GM18867 (cell line): ENCODE measurements at regions not wholly inside any gene's neighbourhood (a gene's known extent, or its start where the extent isn't known, plus 50 kb on each side); places are given as distances from the start of the nearest gene placed in this dataset.

Experiments used
- ATAC-seq: cut with Tn5 transposase; IDR thresholded peaks from one replicate; pipeline ENCODE4 v1.9.1; 2021; ENCODE audit warnings: mild to moderate bottlenecking, moderate library complexity; ENCODE audit not compliant: unreplicated experiment

- no peak for ATAC-seq
Observed at GRCh38 chrX:109842611-109843010, 109.6 kb upstream of the ACSL4 start.

DNA sequence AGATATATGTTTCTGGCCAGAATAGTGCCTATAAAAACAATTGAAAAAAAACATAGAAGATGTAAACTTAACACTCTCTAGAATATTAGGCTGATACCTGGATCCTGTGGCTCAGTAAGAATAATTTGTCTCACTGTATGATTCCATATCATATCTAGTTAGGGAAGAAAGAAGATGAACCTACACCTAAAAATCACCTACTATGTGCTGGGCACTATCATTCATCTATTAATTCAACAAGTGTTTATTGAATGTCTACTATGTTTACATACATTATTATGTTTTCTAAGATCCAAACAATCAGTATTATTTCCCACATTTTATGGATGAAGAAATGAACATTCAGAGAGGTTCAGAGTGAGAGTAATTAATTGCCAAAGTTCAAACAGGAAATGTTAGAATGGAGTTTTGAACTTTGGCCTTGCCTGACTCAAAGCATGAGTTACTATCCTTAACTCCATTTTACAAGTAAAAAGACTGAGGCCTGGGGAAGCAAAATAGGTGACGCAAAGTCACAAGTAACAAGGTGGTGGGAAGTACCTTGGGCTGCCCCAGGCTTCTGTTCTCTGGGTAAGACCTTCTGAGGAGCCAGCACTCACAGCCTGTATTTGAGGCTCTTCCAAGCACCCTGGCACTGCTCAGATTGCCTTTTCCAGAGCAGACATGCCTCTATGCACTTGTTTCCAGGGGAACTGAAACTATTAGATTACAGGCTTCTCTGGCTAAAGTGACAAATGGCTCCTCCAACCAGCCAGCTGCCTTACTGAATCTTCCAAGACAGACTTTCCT lies 111.1 kb upstream of the ACSL4 start:
- peak; percentile 47 for ATAC-seq

GRCh38 chrX:109844986-109845385 lies 111.9 kb upstream of the ACSL4 start:
- ATAC-seq: no peak

DNA sequence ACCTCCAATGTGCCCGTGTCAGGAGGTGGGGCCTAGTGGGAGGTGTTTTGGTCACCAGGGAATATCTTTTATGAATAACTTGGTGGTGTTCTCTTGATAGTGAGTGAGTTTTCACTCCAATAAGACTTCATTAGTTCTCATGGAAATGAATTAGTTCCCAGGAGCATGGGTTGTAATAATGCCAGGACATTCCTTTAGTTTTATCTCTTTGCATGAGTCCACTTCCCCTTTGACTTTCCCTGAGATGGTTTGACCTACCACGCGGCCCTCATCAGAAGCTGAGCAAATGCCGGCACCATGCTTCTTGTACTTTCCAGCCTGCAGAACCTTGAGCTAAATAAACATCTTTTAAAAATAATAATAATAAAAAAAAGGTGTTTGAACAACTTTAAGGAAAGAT lies 112.9 kb upstream of the ACSL4 start:
- no peak for ATAC-seq

DNA sequence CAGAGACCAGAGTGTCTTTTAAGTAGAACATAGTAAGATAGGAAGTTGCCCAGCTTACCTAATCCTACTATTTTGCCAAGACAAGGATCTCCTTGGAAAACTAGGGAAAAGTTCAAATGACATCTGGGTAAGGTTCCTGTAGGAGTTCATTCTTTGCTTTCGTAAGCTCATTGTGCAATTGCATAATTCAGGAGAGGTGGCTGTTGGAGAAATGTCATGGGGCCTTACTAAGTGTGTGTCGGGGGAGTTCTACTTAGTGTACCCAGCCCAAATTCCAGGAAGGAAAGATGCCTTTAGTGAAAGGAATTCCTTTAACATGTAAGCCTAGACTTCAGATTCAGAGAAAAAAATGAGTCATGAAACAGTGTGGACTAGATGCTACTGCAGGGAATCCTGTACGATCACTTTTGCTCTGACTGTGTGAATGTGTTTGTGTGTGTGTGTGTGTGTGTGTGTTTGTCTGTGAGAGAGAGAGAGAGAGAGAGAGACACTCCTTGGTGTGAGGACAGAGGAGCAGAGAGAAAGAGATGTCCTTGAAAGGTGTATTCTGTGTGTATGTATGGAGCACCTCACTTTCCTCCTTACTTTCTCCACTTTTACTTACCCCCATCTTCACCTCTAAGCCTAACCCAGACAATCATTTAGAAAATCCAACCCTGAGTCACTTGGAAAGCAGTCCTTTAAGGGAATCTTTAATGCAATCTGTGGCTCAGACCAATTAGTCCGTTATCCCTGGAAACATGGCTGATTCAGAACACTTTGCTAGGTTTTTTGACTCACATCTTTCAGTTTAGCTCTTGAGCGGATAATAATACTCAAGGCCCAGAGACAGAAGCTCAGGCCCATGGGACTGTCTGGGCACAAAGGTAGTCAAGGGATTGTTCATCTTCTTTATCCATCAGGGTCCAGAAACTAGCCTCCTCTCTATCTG lies 114.5 kb upstream of the ACSL4 start:
- ATAC-seq: no peak

GRCh38 chrX:109848461-109849050 lies 115.5 kb upstream of the ACSL4 start:
- peak; percentile 84 for ATAC-seq

GRCh38 chrX:109854096-109854495 lies 121.0 kb upstream of the ACSL4 start:
- no peak for ATAC-seq

- peak; percentile 70 for ATAC-seq
Observed at GRCh38 chrX:109855501-109855900, 122.4 kb upstream of the ACSL4 start.

DNA sequence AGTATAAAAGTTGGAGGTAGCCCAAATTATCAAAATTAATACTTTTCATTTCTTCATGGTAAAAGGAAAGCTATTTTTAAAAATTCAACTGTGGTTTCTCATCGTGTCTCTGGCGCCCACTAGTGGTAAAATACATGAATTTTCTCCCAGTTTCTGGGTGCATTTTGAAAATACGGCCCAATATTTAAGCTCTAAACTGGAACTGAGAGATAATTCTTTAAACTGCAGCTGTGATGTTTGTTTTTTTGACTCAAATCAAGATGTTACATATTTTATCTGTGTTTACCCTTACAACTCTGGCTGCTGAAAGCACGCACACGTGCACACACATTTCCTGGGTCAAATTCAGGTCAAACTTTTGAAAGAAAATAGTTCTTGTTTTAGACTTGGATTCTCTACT lies 123.9 kb upstream of the ACSL4 start:
- no peak for ATAC-seq

DNA sequence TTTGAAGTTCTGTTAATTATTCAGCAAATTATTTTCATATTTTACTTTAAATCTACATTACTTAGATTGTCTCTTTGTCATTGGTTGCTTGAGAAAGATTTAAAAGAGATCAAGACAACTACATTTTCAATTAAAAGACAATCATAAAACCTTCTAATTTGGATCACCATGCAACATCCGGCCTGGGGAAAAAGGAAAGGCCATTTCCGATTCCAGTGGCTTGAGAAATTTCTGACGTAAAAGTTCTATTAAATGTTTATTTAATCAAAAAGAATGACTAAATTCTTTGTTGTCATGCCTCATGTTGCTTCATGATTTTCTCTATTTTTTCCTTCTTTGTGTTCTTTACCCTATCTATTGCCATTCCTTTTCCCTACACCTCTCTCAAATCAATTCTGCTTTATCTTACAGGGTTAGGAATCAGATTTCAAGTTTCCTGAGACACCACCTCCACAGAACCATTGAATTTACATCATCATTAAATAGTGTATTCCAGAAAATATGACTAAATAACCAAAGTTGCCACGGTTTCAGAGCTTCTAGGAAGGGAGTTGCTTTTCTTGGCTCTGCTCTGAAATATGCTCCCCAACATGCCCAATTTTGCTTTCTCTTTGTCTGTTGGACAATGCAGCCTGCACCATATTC lies 124.6 kb upstream of the ACSL4 start:
- no peak for ATAC-seq

- no peak for ATAC-seq
Observed at GRCh38 chrX:109858602-109859341, 125.7 kb upstream of the ACSL4 start.

GRCh38 chrX:109859651-109860050 lies 126.6 kb upstream of the ACSL4 start:
- no peak for ATAC-seq

GRCh38 chrX:109862433-109862832 lies 129.4 kb upstream of the ACSL4 start:
- no peak for ATAC-seq

- no peak for ATAC-seq
Observed at GRCh38 chrX:109863811-109864210, 130.8 kb upstream of the ACSL4 start.

DNA sequence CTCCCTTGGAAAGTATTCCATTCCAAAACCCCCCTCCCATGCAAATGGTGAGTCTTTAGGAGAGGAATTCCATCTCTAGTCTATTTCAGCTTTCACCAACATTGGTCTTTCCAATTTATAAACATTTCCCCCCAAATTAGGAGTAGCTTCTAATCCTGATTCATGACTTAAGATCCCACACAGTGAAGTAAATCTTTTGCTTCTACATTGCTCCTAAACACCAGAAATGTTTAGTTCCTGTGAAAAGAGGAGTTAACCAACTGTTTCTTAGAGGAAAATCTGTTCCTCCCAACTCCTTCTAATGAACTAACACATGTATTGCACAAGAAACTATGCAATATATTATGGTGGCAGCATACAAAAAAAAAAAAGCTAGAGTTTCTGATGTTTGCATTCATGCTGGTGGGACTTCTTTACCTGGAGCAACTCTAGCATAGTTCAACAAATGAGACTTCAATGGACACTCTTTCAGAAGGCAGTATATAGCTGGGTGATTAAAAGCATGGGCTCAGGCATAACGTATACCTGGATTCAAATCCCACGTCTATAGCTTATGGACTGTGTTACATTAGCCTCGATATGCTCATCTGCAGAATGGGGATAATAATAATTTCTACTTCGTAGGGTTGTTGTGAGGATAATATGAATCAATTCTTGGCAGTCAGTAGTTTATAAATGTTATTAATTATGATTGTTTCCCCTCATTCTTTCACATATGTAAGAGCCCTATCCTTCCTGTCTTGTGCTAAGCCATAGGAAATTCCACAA lies 131.6 kb upstream of the TMEM164 start:
- ATAC-seq: no peak

DNA sequence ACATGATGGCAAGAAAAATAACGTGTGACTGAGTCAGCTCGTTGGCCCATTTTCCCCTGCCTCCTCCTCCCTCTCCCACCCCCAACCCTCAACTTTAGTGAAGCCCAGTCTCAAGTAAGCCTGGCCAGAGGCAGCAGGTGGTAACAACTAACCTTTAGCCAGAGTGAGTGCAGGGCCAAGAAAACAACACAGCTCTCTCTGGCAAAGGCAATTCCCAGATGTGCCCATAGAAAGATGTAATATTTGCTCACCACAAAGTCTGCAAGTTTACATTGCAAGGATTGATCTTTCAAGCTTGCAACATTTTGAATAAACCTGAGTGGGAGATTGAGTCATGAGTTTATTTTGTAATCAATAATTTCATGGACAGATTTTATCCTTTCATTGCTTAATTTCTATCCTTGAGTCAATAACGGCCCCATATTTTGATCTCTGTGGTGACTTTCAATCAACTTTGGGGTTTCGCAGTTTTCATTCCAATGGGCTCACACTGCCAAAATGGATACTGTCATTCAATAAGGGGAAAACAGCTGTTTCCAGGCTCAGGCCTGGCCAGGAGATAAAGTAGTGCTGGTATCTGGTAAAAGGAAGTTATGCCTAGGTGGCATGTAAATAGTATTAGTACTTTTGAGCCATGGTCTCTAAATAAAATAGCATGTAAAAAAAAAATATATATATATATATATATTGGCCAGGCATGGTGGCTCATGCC lies 130.7 kb upstream of the TMEM164 start:
- no peak for ATAC-seq

DNA sequence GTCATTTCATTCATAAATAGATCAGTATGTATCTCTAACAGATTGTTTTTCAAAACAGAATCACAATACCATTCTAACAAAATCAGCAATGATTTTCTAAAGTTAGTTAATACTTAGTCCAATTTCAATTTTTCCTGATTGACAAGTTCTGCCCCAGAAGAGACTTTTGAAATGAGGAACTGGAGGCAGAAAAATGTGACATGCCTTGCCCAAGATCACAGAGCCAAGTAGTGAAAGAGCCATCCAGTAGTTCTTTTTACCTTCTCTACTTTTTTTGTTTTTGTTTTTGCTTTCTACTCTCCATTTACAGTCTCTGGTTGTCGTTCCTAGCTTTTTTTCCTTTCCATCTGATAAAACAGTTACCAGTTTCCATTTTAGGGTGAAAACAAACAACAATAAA lies 129.3 kb upstream of the TMEM164 start:
- no peak for ATAC-seq

- no peak for ATAC-seq
Observed at GRCh38 chrX:109873983-109874382, 128.9 kb upstream of the TMEM164 start.

DNA sequence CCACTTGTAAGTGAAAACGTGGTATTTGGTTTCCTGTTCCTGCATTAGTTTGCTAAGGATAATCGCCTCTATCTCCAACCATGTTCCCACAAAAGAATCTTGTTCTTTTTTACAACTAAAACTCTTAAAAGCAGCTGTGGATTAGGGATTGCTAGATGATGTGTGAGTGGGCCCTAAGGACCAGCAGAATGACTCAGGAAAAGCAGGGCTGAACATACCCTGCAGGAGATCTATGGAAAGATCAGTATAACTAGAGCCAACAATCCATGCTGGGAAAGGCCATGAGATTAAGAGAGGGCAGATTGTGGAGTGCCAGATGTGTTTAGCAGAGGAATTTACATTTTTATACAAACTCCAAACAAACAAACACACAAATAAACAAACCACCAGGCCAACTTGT lies 128.4 kb upstream of the TMEM164 start:
- no peak for ATAC-seq
